Fibroblast of lung (primary cell): ENCODE measurements at regions not wholly inside any gene's neighbourhood (a gene's known extent, or its start where the extent isn't known, plus 50 kb on each side); places are given as distances from the start of the nearest gene placed in this dataset.
A peak's percentile ranks its signal among the peaks of the same experiment; 100 is the strongest.

ENCODE experiments used
- DNase-seq, 2 donors: peaks; one replicate each; pipeline versions ENCODE4 v3.0.0 to v3.0.0-alpha.2; 2010; ENCODE audit warnings: low read depth in 2 of 2
- H2AFZ ChIP-seq: 2 replicates; pipeline ENCODE4 v1.5.1; 2012; ENCODE audit warnings: low read length, control low read depth, inconsistent platforms
- H3K27ac ChIP-seq: 2 replicates; pipeline ENCODE4 v1.5.1; 2011; ENCODE audit warnings: low read length, control low read depth; ENCODE audit not compliant: insufficient read depth
- H3K27me3 ChIP-seq: 2 replicates; pipeline ENCODE4 v1.5.1; 2011; ENCODE audit warnings: mild to moderate bottlenecking, low read length; ENCODE audit not compliant: control insufficient read depth, insufficient read depth
- H3K36me3 ChIP-seq: 2 replicates; pipeline ENCODE4 v1.5.1; 2011; ENCODE audit warnings: low read length; ENCODE audit not compliant: control insufficient read depth, insufficient read depth
- H3K4me1 ChIP-seq: 2 replicates; pipeline ENCODE4 v1.5.1; 2011; ENCODE audit warnings: low read length; ENCODE audit not compliant: control insufficient read depth, insufficient read depth; ENCODE audit errors: extremely low read depth
- H3K4me2 ChIP-seq: 2 replicates; pipeline ENCODE4 v1.5.1; 2011; ENCODE audit warnings: low read length, control low read depth; ENCODE audit not compliant: insufficient read depth; ENCODE audit errors: extremely low read depth
- H3K4me3 ChIP-seq, 4 experiments: fragments of 200-600 bp in 1 of 4; sonication (generic) in 1 of 4; replicated peaks in 1 of 4; 2 replicates each; pipeline ENCODE4 v1.5.1; 2011 to 2016; ENCODE audit warnings: low read length in 4 of 4, low read depth in 3 of 4, mild to moderate bottlenecking in 3 of 4, control low read depth in 2 of 4, inconsistent platforms in 1 of 4, mixed read lengths in 1 of 4; ENCODE audit not compliant: insufficient read depth in 1 of 4; ENCODE audit errors: control extremely low read depth in 1 of 4
- H3K79me2 ChIP-seq: 2 replicates; pipeline ENCODE4 v1.5.1; 2012; ENCODE audit warnings: mild to moderate bottlenecking, low read length, inconsistent platforms; ENCODE audit not compliant: control insufficient read depth, insufficient read depth
- H3K9ac ChIP-seq: 2 replicates; pipeline ENCODE4 v1.5.1; 2011; ENCODE audit warnings: mild to moderate bottlenecking, low read length, control low read depth; ENCODE audit not compliant: insufficient read depth
- H3K9me3 ChIP-seq: 2 replicates; pipeline ENCODE4 v1.5.1; 2012; ENCODE audit warnings: low read depth, low read length; ENCODE audit not compliant: control insufficient read depth, insufficient read depth
- H4K20me1 ChIP-seq: 2 replicates; pipeline ENCODE4 v1.5.1; 2011; ENCODE audit warnings: low read length; ENCODE audit not compliant: control insufficient read depth, insufficient read depth; ENCODE audit errors: extremely low read depth
- CTCF ChIP-seq, 2 donors: IDR thresholded peaks in 1 of 2; conservative IDR thresholded peaks in 1 of 2; 1 replicate in 1 of 2; 2 replicates in 1 of 2; pipeline ENCODE4 v1.5.1; 2011 to 2012; ENCODE audit warnings: low read length in 2 of 2, control low read depth in 1 of 2, inconsistent platforms in 1 of 2, low read depth in 1 of 2, mild to moderate bottlenecking in 1 of 2
- EZH2 ChIP-seq: IDR thresholded peaks from 2 replicates; pipeline ENCODE4 v1.5.1; 2012; ENCODE audit warnings: low read length, control low read depth, mild to moderate bottlenecking; ENCODE audit errors: missing control alignments

DNA sequence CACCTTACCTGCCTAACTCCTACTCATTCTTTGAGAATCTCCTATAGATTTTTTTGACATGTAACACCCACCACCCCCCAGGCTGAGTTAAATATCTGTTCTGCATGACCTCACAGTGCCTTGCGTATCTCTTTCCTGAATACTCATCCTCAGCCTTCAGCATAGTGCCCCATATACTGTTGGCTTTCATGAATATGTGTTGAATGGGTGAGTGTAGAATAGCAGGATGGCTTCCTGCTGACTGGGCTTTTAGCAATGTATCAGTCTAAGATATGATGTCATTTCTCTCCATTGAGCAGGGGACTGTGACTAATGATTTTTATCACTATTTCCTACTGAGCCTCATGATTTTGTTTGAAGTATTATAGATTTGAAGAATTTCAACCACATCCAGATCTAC is 361.6 kb upstream of the MARCKS start:
- no peaks in the 10 kb centered on the region for H3K79me2 ChIP-seq
- H2AFZ ChIP-seq = no peak overlapping the region
- H3K9me3 ChIP-seq = no peaks in the 10 kb centered on the region
- no peaks in the 10 kb centered on the region for H4K20me1 ChIP-seq
- H3K4me1 ChIP-seq = no peaks in the 10 kb centered on the region
- H3K27me3 ChIP-seq = no peaks in the 10 kb centered on the region
- TF ChIP-seq CTCF (conservative IDR thresholded peaks at IDR 0.05 in 1 of 2, IDR thresholded peaks at IDR 0.05 in 1 of 2; ENCODE audit: low read depth in 1 of 2, low read length in 2 of 2) (no peak), EZH2 (no peak)
- no peak overlapping the region for H3K9ac ChIP-seq
- H3K4me3 ChIP-seq = no peak overlapping the region
- no peaks in the 10 kb centered on the region for H3K36me3 ChIP-seq
- H3K4me2 ChIP-seq = no peak overlapping the region
- peak; percentile 20 to 89 for DNase-seq
- no peak overlapping the region for H3K27ac ChIP-seq

DNA sequence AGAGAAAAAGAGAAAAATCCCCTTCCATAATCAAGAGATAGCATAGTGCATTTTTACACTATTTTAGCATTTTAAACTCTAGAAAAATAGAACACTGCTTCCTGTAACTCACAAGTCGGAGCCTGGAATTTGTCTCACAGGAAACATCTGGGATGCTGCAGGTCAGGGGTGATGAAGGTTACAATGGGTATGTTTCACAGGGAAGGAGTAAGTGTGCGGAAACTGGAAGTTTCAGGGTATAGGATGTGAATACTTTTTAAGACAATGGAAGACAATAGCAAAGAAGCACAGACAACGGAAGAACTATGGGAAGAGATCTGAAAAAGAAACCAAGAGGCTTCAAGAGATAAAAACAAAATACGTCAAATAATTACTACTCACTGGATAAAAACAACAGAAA is 361.0 kb upstream of the MARCKS start:
- Histone ChIP-seq H3K9ac (no peak overlapping the region), H3K4me3 (no peak overlapping the region), H3K4me1 (no peaks in the 10 kb centered on the region), H3K4me2 (no peak overlapping the region), H3K27ac (no peak overlapping the region), H4K20me1 (no peaks in the 10 kb centered on the region), H3K79me2 (no peaks in the 10 kb centered on the region), H3K9me3 (no peaks in the 10 kb centered on the region), H3K36me3 (no peaks in the 10 kb centered on the region), H2AFZ (no peak overlapping the region), H3K27me3 (no peaks in the 10 kb centered on the region)
- DNase-seq = peak in 1 of 2 donors; percentile 17
- TF ChIP-seq EZH2 (no peak), CTCF (conservative IDR thresholded peaks at IDR 0.05 in 1 of 2, IDR thresholded peaks at IDR 0.05 in 1 of 2; ENCODE audit: low read depth in 1 of 2, low read length in 2 of 2) (no peak)

GRCh38 chr6:113500221-113500620 is 356.9 kb upstream of the MARCKS start:
- no peaks in the 10 kb centered on the region for H3K4me1 ChIP-seq
- H2AFZ ChIP-seq = no peak overlapping the region
- H3K36me3 ChIP-seq = no peaks in the 10 kb centered on the region
- TF ChIP-seq EZH2 (no peak), CTCF (conservative IDR thresholded peaks at IDR 0.05 in 1 of 2, IDR thresholded peaks at IDR 0.05 in 1 of 2; ENCODE audit: low read depth in 1 of 2, low read length in 2 of 2) (no peak)
- H3K9me3 ChIP-seq = no peaks in the 10 kb centered on the region
- no peak overlapping the region for H3K4me3 ChIP-seq
- no peak overlapping the region for H3K9ac ChIP-seq
- no peaks in the 10 kb centered on the region for H3K27me3 ChIP-seq
- H3K79me2 ChIP-seq = no peaks in the 10 kb centered on the region
- H3K4me2 ChIP-seq = no peak overlapping the region
- H4K20me1 ChIP-seq = no peaks in the 10 kb centered on the region
- no peak for DNase-seq
- no peak overlapping the region for H3K27ac ChIP-seq
